ENCODE measurements at regions not wholly inside any gene's neighbourhood (a gene's known extent, or its start where the extent isn't known, plus 50 kb on each side); places are given as distances from the start of the nearest gene placed in this dataset.

GRCh38 chr20:52420805-52421204 lies 229.2 kb upstream of the ZFP64 start:
- TF ChIP-seq CTCF (IDR thresholded peaks at IDR 0.05), result no peak
- no peak for TF ChIP-seq EZH2phosphoT487 (IDR thresholded peaks at IDR 0.05)
- TF ChIP-seq EZH2 (IDR thresholded peaks at IDR 0.05), result no peak
